Endodermal cell (in vitro differentiated cells): ENCODE measurements at regions not wholly inside any gene's neighbourhood (a gene's known extent, or its start where the extent isn't known, plus 50 kb on each side); places are given as distances from the start of the nearest gene placed in this dataset.

Experiments
- DNase-seq: peaks from one replicate; pipeline ENCODE4 v3.0.0-alpha.2; 2017
- H3K27ac ChIP-seq: 2 replicates; pipeline ENCODE4 v1.5.1; 2013; ENCODE audit warnings: mild to moderate bottlenecking, low read depth, low read length, moderate library complexity
- H3K27me3 ChIP-seq: 2 replicates; pipeline ENCODE4 v1.6.1; 2013; ENCODE audit warnings: mild to moderate bottlenecking, low read length, moderate library complexity; ENCODE audit not compliant: insufficient read depth, control insufficient read depth, poor library complexity, severe bottlenecking
- H3K36me3 ChIP-seq: 2 replicates; pipeline ENCODE4 v1.7.0; 2013; ENCODE audit warnings: mild to moderate bottlenecking, low read length, moderate library complexity; ENCODE audit not compliant: control insufficient read depth, insufficient read depth
- H3K4me1 ChIP-seq: one replicate; pipeline ENCODE4 v1.7.0; 2013; ENCODE audit warnings: low read length; ENCODE audit not compliant: control insufficient read depth, insufficient read depth
- H3K4me3 ChIP-seq: 2 replicates; pipeline ENCODE4 v1.5.1; 2013; ENCODE audit warnings: mild to moderate bottlenecking, low read length, moderate library complexity
- H3K9ac ChIP-seq: 2 replicates; pipeline ENCODE4 v1.6.1; 2013; ENCODE audit warnings: mild to moderate bottlenecking, low read length, moderate library complexity; ENCODE audit not compliant: poor library complexity, severe bottlenecking; ENCODE audit errors: extremely low read depth
- H3K9me3 ChIP-seq: 2 replicates; pipeline ENCODE4 v1.6.1; 2013; ENCODE audit warnings: mild to moderate bottlenecking, low read length, moderate library complexity; ENCODE audit not compliant: control insufficient read depth
- H3K27ac Mint-ChIP-seq: 2 replicates; pipeline ENCODE4 v1.8.0; 2020; ENCODE audit warnings: mixed read lengths
- H3K27me3 Mint-ChIP-seq: 2 replicates; pipeline ENCODE4 v1.8.0; 2021; ENCODE audit warnings: mild to moderate bottlenecking, mixed read lengths; ENCODE audit not compliant: insufficient read depth
- H3K36me3 Mint-ChIP-seq: 2 replicates; pipeline ENCODE4 v1.8.0; 2020; ENCODE audit warnings: low read depth, mixed read lengths
- H3K4me1 Mint-ChIP-seq: 2 replicates; pipeline ENCODE4 v1.8.0; 2020; ENCODE audit warnings: mixed read lengths
- H3K4me3 Mint-ChIP-seq: 2 replicates; pipeline ENCODE4 v1.8.0; 2020; ENCODE audit warnings: mild to moderate bottlenecking, moderate library complexity, mixed read lengths
- H3K9me3 Mint-ChIP-seq: 2 replicates; pipeline ENCODE4 v1.8.0; 2020; ENCODE audit warnings: mild to moderate bottlenecking, mixed read lengths
- CTCF ChIP-seq: fragments of 200-600 bp; sonication (generic); conservative IDR thresholded peaks from 2 replicates; pipeline ENCODE4 v1.5.0; 2021; ENCODE audit warnings: antibody characterized with exemption, mild to moderate bottlenecking
- WGBS, 2 experiments: methylation state at CpG; one replicate each; pipeline versions ENCODE4 v1.1.5 to v1.1.7; 2013; ENCODE audit warnings: missing lambda C conversion rate in 2 of 2, mixed read lengths in 1 of 2; ENCODE audit not compliant: insufficient coverage in 1 of 2, insufficient read length in 1 of 2; 5-methylcytosine and 5-hydroxymethylcytosine counted together

GRCh38 chr10:123373591-123373990, 219.4 kb downstream of the BUB3 start:
- no peaks in the 10 kb centered on the region for H3K27me3 Mint-ChIP-seq

GRCh38 chr10:123375097-123375496, 220.9 kb downstream of the BUB3 start:
- no peaks in the 10 kb centered on the region for H3K36me3 ChIP-seq
- no peak overlapping the region for H3K4me3 Mint-ChIP-seq
- 89 to 91% methylated on average over 3 of the region's 3 CpGs for WGBS, 2 experiments

More at GRCh38 chr10:123373591-123373990, 219.4 kb downstream of the BUB3 start:
- no peak for TF ChIP-seq CTCF
- no peaks in the 10 kb centered on the region for H3K4me1 ChIP-seq
- peaks cover 18% of the 10 kb centered on the region for H3K9me3 Mint-ChIP-seq
- H3K4me1 Mint-ChIP-seq: no peaks in the 10 kb centered on the region
- no peak overlapping the region for H3K27ac ChIP-seq
- WGBS, 2 experiments: 94 to 100% methylated on average over 3 to 6 of the region's 6 CpGs
- no peaks in the 10 kb centered on the region for H3K27me3 ChIP-seq
- H3K36me3 Mint-ChIP-seq: peaks cover 2% of the 10 kb centered on the region
- peaks cover 5% of the 10 kb centered on the region for H3K9me3 ChIP-seq
- H3K27ac Mint-ChIP-seq: no peak overlapping the region
- no peaks in the 10 kb centered on the region for H3K36me3 ChIP-seq
- no peak overlapping the region for H3K9ac ChIP-seq
- no peak for DNase-seq
- H3K4me3 ChIP-seq: no peak overlapping the region
- no peak overlapping the region for H3K4me3 Mint-ChIP-seq

GRCh38 chr10:123375738-123376137, 221.5 kb downstream of the BUB3 start:
- Histone ChIP-seq H3K27me3 (no peaks in the 10 kb centered on the region), H3K9ac (no peak overlapping the region), H3K36me3 (no peaks in the 10 kb centered on the region), H3K9me3 (no peaks in the 10 kb centered on the region), H3K4me3 (no peak overlapping the region), H3K27ac (no peak overlapping the region), H3K4me1 (no peaks in the 10 kb centered on the region)
- Mint-ChIP-seq H3K4me1 (no peaks in the 10 kb centered on the region), H3K27me3 (no peaks in the 10 kb centered on the region), H3K36me3 (no peaks in the 10 kb centered on the region), H3K27ac (no peak overlapping the region), H3K4me3 (no peak overlapping the region), H3K9me3 (peaks cover 7% of the 10 kb centered on the region)
- WGBS, 2 experiments: 87% methylated on average over 1 of the region's 1 CpG; no CpG with 5 or more reads in 1 of the 2 experiments
- DNase-seq: no peak
- TF ChIP-seq CTCF: no peak

More at GRCh38 chr10:123375097-123375496, 220.9 kb downstream of the BUB3 start:
- H3K9me3 Mint-ChIP-seq: peaks cover 12% of the 10 kb centered on the region
- DNase-seq: no peak
- no peaks in the 10 kb centered on the region for H3K27me3 Mint-ChIP-seq
- no peaks in the 10 kb centered on the region for H3K36me3 Mint-ChIP-seq
- Histone ChIP-seq H3K27ac (no peak overlapping the region), H3K27me3 (no peaks in the 10 kb centered on the region), H3K9ac (no peak overlapping the region), H3K4me1 (no peaks in the 10 kb centered on the region), H3K4me3 (no peak overlapping the region), H3K9me3 (peaks cover 4% of the 10 kb centered on the region)
- no peaks in the 10 kb centered on the region for H3K4me1 Mint-ChIP-seq
- no peak for TF ChIP-seq CTCF
- no peak overlapping the region for H3K27ac Mint-ChIP-seq
